ENCODE measurements at regions not wholly inside any gene's neighbourhood (a gene's known extent, or its start where the extent isn't known, plus 50 kb on each side); places are given as distances from the start of the nearest gene placed in this dataset.

- Histone ChIP-seq H3K4me3 (no peak overlapping the region), H3K9me2 (ENCODE audit: insufficient read depth) (no peaks in the 10 kb centered on the region), H3F3A (replicated peaks; ENCODE audit: low read depth) (no peaks in the 10 kb centered on the region), H3K27ac (ENCODE audit: low read depth) (no peak overlapping the region), H4K20me1 (replicated peaks; ENCODE audit: insufficient read depth) (no peaks in the 10 kb centered on the region), H2AFZ (no peak overlapping the region), H3K4me2 (no peak overlapping the region), H3K4me1 (ENCODE audit: insufficient read depth) (no peaks in the 10 kb centered on the region), H3K27me3 (ENCODE audit: insufficient read depth) (no peaks in the 10 kb centered on the region), H3K36me3 (ENCODE audit: insufficient read depth) (no peaks in the 10 kb centered on the region), H3K79me2 (replicated peaks; ENCODE audit: insufficient read depth) (no peaks in the 10 kb centered on the region)
- no peak for TF ChIP-seq CREB1 (CRISPR knock-in tag; IDR thresholded peaks at IDR 0.05; ENCODE audit: low read depth)
- no peak for TF ChIP-seq ZNF462 (CRISPR knock-in tag; IDR thresholded peaks at IDR 0.05)
- TF ChIP-seq, protein P1, sequence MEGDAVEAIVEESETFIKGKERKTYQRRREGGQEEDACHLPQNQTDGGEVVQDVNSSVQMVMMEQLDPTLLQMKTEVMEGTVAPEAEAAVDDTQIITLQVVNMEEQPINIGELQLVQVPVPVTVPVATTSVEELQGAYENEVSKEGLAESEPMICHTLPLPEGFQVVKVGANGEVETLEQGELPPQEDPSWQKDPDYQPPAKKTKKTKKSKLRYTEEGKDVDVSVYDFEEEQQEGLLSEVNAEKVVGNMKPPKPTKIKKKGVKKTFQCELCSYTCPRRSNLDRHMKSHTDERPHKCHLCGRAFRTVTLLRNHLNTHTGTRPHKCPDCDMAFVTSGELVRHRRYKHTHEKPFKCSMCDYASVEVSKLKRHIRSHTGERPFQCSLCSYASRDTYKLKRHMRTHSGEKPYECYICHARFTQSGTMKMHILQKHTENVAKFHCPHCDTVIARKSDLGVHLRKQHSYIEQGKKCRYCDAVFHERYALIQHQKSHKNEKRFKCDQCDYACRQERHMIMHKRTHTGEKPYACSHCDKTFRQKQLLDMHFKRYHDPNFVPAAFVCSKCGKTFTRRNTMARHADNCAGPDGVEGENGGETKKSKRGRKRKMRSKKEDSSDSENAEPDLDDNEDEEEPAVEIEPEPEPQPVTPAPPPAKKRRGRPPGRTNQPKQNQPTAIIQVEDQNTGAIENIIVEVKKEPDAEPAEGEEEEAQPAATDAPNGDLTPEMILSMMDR (conservative IDR thresholded peaks at IDR 0.05; ENCODE audit: low read depth in 2 of 2): no peak
- TF ChIP-seq, protein P2, sequence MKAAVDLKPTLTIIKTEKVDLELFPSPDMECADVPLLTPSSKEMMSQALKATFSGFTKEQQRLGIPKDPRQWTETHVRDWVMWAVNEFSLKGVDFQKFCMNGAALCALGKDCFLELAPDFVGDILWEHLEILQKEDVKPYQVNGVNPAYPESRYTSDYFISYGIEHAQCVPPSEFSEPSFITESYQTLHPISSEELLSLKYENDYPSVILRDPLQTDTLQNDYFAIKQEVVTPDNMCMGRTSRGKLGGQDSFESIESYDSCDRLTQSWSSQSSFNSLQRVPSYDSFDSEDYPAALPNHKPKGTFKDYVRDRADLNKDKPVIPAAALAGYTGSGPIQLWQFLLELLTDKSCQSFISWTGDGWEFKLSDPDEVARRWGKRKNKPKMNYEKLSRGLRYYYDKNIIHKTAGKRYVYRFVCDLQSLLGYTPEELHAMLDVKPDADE (IDR thresholded peaks at IDR 0.05): no peak
- TF ChIP-seq STAT1 (IDR thresholded peaks at IDR 0.05; ENCODE audit: unreplicated experiment): no peak
- no peak for TF ChIP-seq ZNF114 (CRISPR knock-in tag; IDR thresholded peaks at IDR 0.05)
- H3K27ac Mint-ChIP-seq: no peak overlapping the region
- no peak for DNase-seq (ENCODE audit: low spot score)
- H3K4me1 Mint-ChIP-seq: peaks cover 9% of the 10 kb centered on the region
- no peaks in the 10 kb centered on the region for H3K9me3 Mint-ChIP-seq
- H3K4me3 Mint-ChIP-seq: no peak overlapping the region
- H3K27me3 Mint-ChIP-seq (ENCODE audit: insufficient read depth, low read depth, poor library complexity): no peaks in the 10 kb centered on the region
- no peak for ATAC-seq
- no peaks in the 10 kb centered on the region for H3K36me3 Mint-ChIP-seq (ENCODE audit: low read depth)
These were observed 114.1 kb upstream of the BTG1 start for GRCh38 chr12:92259696-92260251.

All from GM23338 (cell line).